Pancreas (tissue), 10 donors: ENCODE measurements at regions not wholly inside any gene's neighbourhood (a gene's known extent, or its start where the extent isn't known, plus 50 kb on each side); places are given as distances from the start of the nearest gene placed in this dataset.
A peak's percentile ranks its signal among the peaks of the same experiment; 100 is the strongest.
"Not testable (repeated sequence)": the region's sequence is repeated elsewhere in the genome, so short reads cannot be mapped to it uniquely, and the experiment has no call there.

Experiments
- ATAC-seq, 4 donors: fragments of 200-7000 bp; cut with Tn5 transposase; one replicate each; pipeline versions ENCODE4 v1.8.0 to v1.9.1; 2020; ENCODE audit warnings: mild to moderate bottlenecking in 4 of 4, moderate library complexity in 4 of 4
- DNase-seq, 6 donors: peaks; one replicate each; pipeline ENCODE4 v3.0.0-alpha.2; 2020
- FAIRE-seq: peaks from 2 replicates; lab custom pipeline; 2012; peaks lifted over from hg19 to GRCh38; lab: Jason Lieb, UNC
- H3K27ac ChIP-seq, 4 donors: fragments of 200-600 bp; sonication (generic); 1 replicate in 3 of 4; 2 replicates in 1 of 4; pipeline versions ENCODE4 v1.5.0 to v1.8.0; 2020
- H3K27me3 ChIP-seq, 4 donors: fragments of 200-600 bp; one replicate each; pipeline ENCODE4 v1.8.0; 2021
- H3K36me3 ChIP-seq, 3 donors: fragments of 200-600 bp; sonication (generic) in 1 of 3; one replicate each; pipeline versions ENCODE4 v1.5.0 to v1.8.0; 2020 to 2021
- H3K4me1 ChIP-seq, 3 donors: fragments of 200-600 bp; one replicate each; pipeline ENCODE4 v1.8.0; 2021
- H3K4me3 ChIP-seq, 4 donors: fragments of 200-600 bp; sonication (generic) in 2 of 4; one replicate each; pipeline versions ENCODE4 v1.5.0 to v1.8.0; 2020 to 2021
- H3K9me3 ChIP-seq, 4 donors: fragments of 200-600 bp; one replicate each; pipeline ENCODE4 v1.8.0; 2021
- CTCF ChIP-seq, 4 donors: fragments of 200-600 bp; sonication (generic) in 3 of 4; IDR thresholded peaks; one replicate each; pipeline versions ENCODE4 v1.5.0 to v1.8.0; 2021; ENCODE audit warnings: antibody characterized with exemption in 4 of 4
- WGBS, 2 donors: extraction: QIAGEN DNeasy Blood & Tissue Kit; methylation state at CpG; one replicate each; pipeline ENCODE4 v1.1.7; 2013; 5-methylcytosine and 5-hydroxymethylcytosine counted together
- intact Hi-C, 3 donors: fragments of 100-400 bp; cut with DNase I; formaldehyde crosslinking; loops; one replicate each; pipeline versions ENCODE4 v1.11.1 to v1.14.2; 2022
- donor health status: healthy with polysubstance abuse.
- donor health status: DM: no; HTN: no; CAD: no; lungs with moderate emphysema.
- donor health status: DM: no; HTN: no; CAD: no.
- donor health status: control.
- donor health status: control.
- donor health status: Bipolar disorder and iron deficiency.
- donor health status: DM: yes; HTN: yes; CAD: no.
- donor health status: DM: no; HTN: no; CAD: no.
- donor health status: DM: no; HTN: no; CAD: no.
- donor health status: DM: yes; HTN: yes; CAD: no.

- H3K4me1 ChIP-seq: no peaks in the 10 kb centered on the region
- DNase-seq (no peak), ATAC-seq (no peak), FAIRE-seq (no peak)
- H3K27ac ChIP-seq: no peak overlapping the region
- no peaks in the 10 kb centered on the region for H3K36me3 ChIP-seq
- intact Hi-C loops: no loop called here
- H3K27me3 ChIP-seq: peaks cover 0 to 7% (median 2%) of the 10 kb centered on the region in 4 donors
- 52 to 78% methylated on average over 1 of the region's 1 CpG for whole genome bisulfite sequencing, 2 donors
- no peaks in the 10 kb centered on the region for H3K9me3 ChIP-seq
- no peak for TF ChIP-seq CTCF (IDR thresholded peaks at IDR 0.05)
- no peak overlapping the region for H3K4me3 ChIP-seq
Measured at GRCh38 chrX:131201986-131202385, 87.1 kb downstream of the IGSF1 start.

- FAIRE-seq (no peak), ATAC-seq (no peak), DNase-seq (no peak)
- TF ChIP-seq CTCF (IDR thresholded peaks at IDR 0.05): no peak
- Histone ChIP-seq H3K27ac (no peak overlapping the region), H3K4me1 (no peaks in the 10 kb centered on the region), H3K27me3 (peaks cover 0 to 7% (median 2%) of the 10 kb centered on the region in 4 donors), H3K9me3 (no peaks in the 10 kb centered on the region), H3K36me3 (no peaks in the 10 kb centered on the region), H3K4me3 (no peak overlapping the region)
- 64 to 77% methylated on average over 6 of the region's 6 CpGs for WGBS, 2 donors
- intact Hi-C loops: no loop called here
Measured at GRCh38 chrX:131199091-131199490, 90.0 kb downstream of the IGSF1 start.

GRCh38 chrX:131187206-131187605, 101.9 kb downstream of the IGSF1 start:
- H3K27ac ChIP-seq: no peak overlapping the region
- no peak for DNase-seq
- no peaks in the 10 kb centered on the region for H3K36me3 ChIP-seq
- no peak for TF ChIP-seq CTCF (IDR thresholded peaks at IDR 0.05)
- intact Hi-C loops: no loop called here
- ATAC-seq: no peak
- no peaks in the 10 kb centered on the region for H3K9me3 ChIP-seq
- no peak overlapping the region for H3K4me3 ChIP-seq
- no peaks in the 10 kb centered on the region for H3K4me1 ChIP-seq
- H3K27me3 ChIP-seq: peaks cover 0 to 9% (median 0%) of the 10 kb centered on the region in 4 donors
- no peak for FAIRE-seq
- 56 to 80% methylated on average over 1 of the region's 1 CpG for WGBS, 2 donors

GRCh38 chrX:131170148-131170547, 112.0 kb downstream of the ARHGAP36 start:
- H3K27me3 ChIP-seq: peaks cover 0 to 4% (median 0%) of the 10 kb centered on the region in 4 donors
- H3K4me3 ChIP-seq: no peak overlapping the region
- TF ChIP-seq CTCF (IDR thresholded peaks at IDR 0.05): no peak
- H3K9me3 ChIP-seq: no peaks in the 10 kb centered on the region
- ATAC-seq: no peak
- no peak for DNase-seq
- WGBS, 2 donors: 91 to 94% methylated on average over 1 of the region's 1 CpG
- no peaks in the 10 kb centered on the region for H3K4me1 ChIP-seq
- no peak overlapping the region for H3K27ac ChIP-seq
- intact Hi-C loops: no loop called here
- no peak for FAIRE-seq
- H3K36me3 ChIP-seq: no peaks in the 10 kb centered on the region

- ATAC-seq, H3K9me3 ChIP-seq, intact Hi-C loops, FAIRE-seq, H3K36me3 ChIP-seq, H3K27ac ChIP-seq, H3K4me1 ChIP-seq, H3K27me3 ChIP-seq, H3K4me3 ChIP-seq: not testable (repeated sequence)
- DNase-seq: peak in 1 of 6 donors; percentile 39
- WGBS, 2 donors: 62 to 74% methylated on average over 4 of the region's 4 CpGs
Measured at GRCh38 chrX:131163645-131164044, 105.5 kb downstream of the ARHGAP36 start.

GRCh38 chrX:131157656-131158055, 99.5 kb downstream of the ARHGAP36 start:
- peak in 2 of 6 donors; percentile 15 for DNase-seq
- H3K27me3 ChIP-seq, H3K27ac ChIP-seq, H3K36me3 ChIP-seq, FAIRE-seq, H3K9me3 ChIP-seq, intact Hi-C loops, ATAC-seq, H3K4me1 ChIP-seq: not testable (repeated sequence)
- H3K4me3 ChIP-seq: peak overlapping the region in 1 of 4 donors; percentile 25
- 17 to 42% methylated on average over 15 to 16 of the region's 16 CpGs for WGBS, 2 donors
